IMR-90 (cell line): ENCODE measurements at regions not wholly inside any gene's neighbourhood (a gene's known extent, or its start where the extent isn't known, plus 50 kb on each side); places are given as distances from the start of the nearest gene placed in this dataset.

Experiments
- ATAC-seq: fragments of 200-7000 bp; cut with Tn5 transposase; 2 replicates; pipeline ENCODE4 v1.9.1; 2020; ENCODE audit warnings: low read depth, mild to moderate bottlenecking, moderate library complexity
- BruUV-seq: library from RNA; stranded (reverse); fragments of 400-500 nt; replicated peaks from 2 replicates; lab custom pipeline; 2021; lab: Mats Ljungman, UMichigan
- CTCF ChIA-PET: fragments of 300-600 bp; formaldehyde crosslinking; extraction: SDS; loops from one replicate; lab custom pipeline; 2021; ENCODE audit warnings: antibody characterized with exemption; lab: Yijun Ruan, JAX
- POLR2A ChIA-PET: fragments of 300-600 bp; sonication (Branson Sonifier 250); formaldehyde crosslinking; loops from one replicate; lab custom pipeline; 2022; ENCODE audit warnings: antibody characterized with exemption; ENCODE audit not compliant: unreplicated experiment; lab: Charles Lee
- DNase-seq: peaks from one replicate; pipeline ENCODE4 v3.0.0; 2013
- H2AFZ ChIP-seq: replicated peaks from 2 replicates; pipeline ENCODE3; 2013; ENCODE audit warnings: low read length, mild to moderate bottlenecking; ENCODE audit not compliant: poor library complexity
- H2AK5ac ChIP-seq: 2 replicates; pipeline ENCODE4 v1.6.1; 2013; ENCODE audit warnings: low read depth, low read length, inconsistent platforms
- H2AK9ac ChIP-seq: replicated peaks from 2 replicates; pipeline ENCODE3; 2013; ENCODE audit warnings: mild to moderate bottlenecking, low read depth, low read length, moderate library complexity; ENCODE audit not compliant: poor library complexity
- H2BK120ac ChIP-seq: 2 replicates; pipeline ENCODE4 v1.6.1; 2013; ENCODE audit warnings: low read depth, low read length, inconsistent platforms
- H2BK15ac ChIP-seq: 3 replicates; pipeline ENCODE4 v1.6.1; 2013; ENCODE audit warnings: low read depth, low read length, inconsistent platforms
- H2BK20ac ChIP-seq: 2 replicates; pipeline ENCODE4 v1.6.1; 2013; ENCODE audit warnings: low read depth, mild to moderate bottlenecking, inconsistent platforms, low read length, moderate library complexity
- H2BK5ac ChIP-seq: 2 replicates; pipeline ENCODE4 v1.6.1; 2013; ENCODE audit warnings: mild to moderate bottlenecking, low read depth, low read length, inconsistent platforms; ENCODE audit not compliant: poor library complexity, severe bottlenecking
- H3K14ac ChIP-seq: replicated peaks from 2 replicates; pipeline ENCODE4 v1.6.1; 2013; ENCODE audit warnings: low read depth, low read length, inconsistent platforms
- H3K18ac ChIP-seq: 2 replicates; pipeline ENCODE4 v1.6.1; 2013; ENCODE audit warnings: low read depth, low read length, control low read depth
- H3K23ac ChIP-seq: 2 replicates; pipeline ENCODE4 v1.6.1; 2013; ENCODE audit warnings: low read depth, low read length, inconsistent platforms
- H3K27ac ChIP-seq: 2 replicates; pipeline ENCODE4 v1.5.1; 2013; ENCODE audit warnings: mild to moderate bottlenecking, control low read depth, low read length; ENCODE audit not compliant: insufficient read depth
- H3K27me3 ChIP-seq: 2 replicates; pipeline ENCODE4 v1.6.1; 2013; ENCODE audit warnings: low read length; ENCODE audit not compliant: control insufficient read depth, insufficient read depth
- H3K36me3 ChIP-seq: 2 replicates; pipeline ENCODE4 v1.6.1; 2013; ENCODE audit warnings: low read length, mixed read lengths; ENCODE audit not compliant: control insufficient read depth, insufficient read depth
- H3K4ac ChIP-seq: 2 replicates; pipeline ENCODE4 v1.6.1; 2013; ENCODE audit warnings: low read depth, low read length, inconsistent platforms
- H3K4me1 ChIP-seq: 2 replicates; pipeline ENCODE4 v1.6.1; 2013; ENCODE audit warnings: low read length, mixed read lengths; ENCODE audit not compliant: control insufficient read depth, insufficient read depth
- H3K4me2 ChIP-seq: 2 replicates; pipeline ENCODE4 v1.6.1; 2013; ENCODE audit warnings: low read depth, mild to moderate bottlenecking, control low read depth, low read length, moderate library complexity
- H3K4me3 ChIP-seq: 2 replicates; pipeline ENCODE4 v1.5.1; 2013; ENCODE audit warnings: low read depth, mild to moderate bottlenecking, control low read depth, low read length, moderate library complexity; ENCODE audit not compliant: insufficient read depth
- H3K56ac ChIP-seq: 2 replicates; pipeline ENCODE4 v1.6.1; 2013; ENCODE audit warnings: low read length, inconsistent platforms; ENCODE audit not compliant: insufficient read depth; ENCODE audit errors: extremely low read depth
- H3K79me1 ChIP-seq, 2 experiments: 2 replicates each; pipeline ENCODE4 v1.6.1; 2013; ENCODE audit warnings: low read length in 2 of 2, inconsistent platforms in 1 of 2, low read depth in 1 of 2
- H3K9ac ChIP-seq: 2 replicates; pipeline ENCODE4 v1.6.1; 2013; ENCODE audit warnings: low read depth, low read length, control low read depth
- H3K9me1 ChIP-seq: 2 replicates; pipeline ENCODE4 v1.6.1; 2013; ENCODE audit warnings: low read length, inconsistent platforms; ENCODE audit not compliant: insufficient read depth
- H3K9me3 ChIP-seq: 2 replicates; pipeline ENCODE4 v1.6.1; 2013; ENCODE audit warnings: low read length; ENCODE audit not compliant: control insufficient read depth, insufficient read depth
- H4K20me1 ChIP-seq: 2 replicates; pipeline ENCODE4 v1.6.1; 2013; ENCODE audit warnings: low read length, inconsistent platforms; ENCODE audit not compliant: insufficient read depth
- H4K5ac ChIP-seq: 2 replicates; pipeline ENCODE4 v1.6.1; 2013; ENCODE audit warnings: mild to moderate bottlenecking, low read depth, low read length, control low read depth
- H4K8ac ChIP-seq, 2 experiments: 2 replicates each; pipeline ENCODE4 v1.6.1; 2013; ENCODE audit warnings: low read depth in 2 of 2, low read length in 2 of 2, control low read depth in 1 of 2, inconsistent platforms in 1 of 2
- H4K91ac ChIP-seq: 2 replicates; pipeline ENCODE4 v1.6.1; 2013; ENCODE audit warnings: low read depth, low read length, inconsistent platforms; ENCODE audit not compliant: insufficient read depth
- CEBPB ChIP-seq: IDR thresholded peaks from 2 replicates; pipeline ENCODE4 v1.6.1; 2012; ENCODE audit warnings: low read depth, low read length, improper control_type of control experiment
- CHD1 ChIP-seq: IDR thresholded peaks from 2 replicates; pipeline ENCODE4 v1.6.1; 2012; ENCODE audit warnings: low read depth, low read length, improper control_type of control experiment
- FOS ChIP-seq: fragments of 150-350 bp; IDR thresholded peaks from 2 replicates; pipeline ENCODE4 v1.6.1; 2016; ENCODE audit warnings: low read depth, low read length
- MAFK ChIP-seq: IDR thresholded peaks from 2 replicates; pipeline ENCODE4 v1.6.1; 2012; ENCODE audit warnings: low read depth, low read length, improper control_type of control experiment
- MXI1 ChIP-seq: IDR thresholded peaks from 2 replicates; pipeline ENCODE4 v1.6.1; 2012; ENCODE audit warnings: low read depth, mild to moderate bottlenecking, low read length, moderate library complexity, borderline replicate concordance
- NFE2L2 ChIP-seq: fragments of 150-350 bp; IDR thresholded peaks from 2 replicates; pipeline ENCODE4 v1.6.1; 2016; ENCODE audit warnings: low read depth, mild to moderate bottlenecking, low read length
- RAD21 ChIP-seq: IDR thresholded peaks from 2 replicates; pipeline ENCODE4 v1.6.1; 2012; ENCODE audit warnings: low read length, improper control_type of control experiment
- WGBS, 2 experiments: methylation state at CpG; one replicate each; pipeline versions ENCODE4 v1.1.5 to v1.1.7; 2013; ENCODE audit warnings: missing lambda C conversion rate in 2 of 2; ENCODE audit not compliant: insufficient read length in 1 of 2; ENCODE audit errors: extremely low coverage in 2 of 2; 5-methylcytosine and 5-hydroxymethylcytosine counted together
- dilution Hi-C: fragments of 300-500 bp; cut with HindIII; formaldehyde crosslinking; loops from one replicate; pipeline ENCODE4 v1.14.3; 2018; ENCODE audit warnings: low sequenced_read_pairs; ENCODE audit not compliant: unreplicated experiment
- in situ Hi-C: fragments of 300-500 bp; cut with MboI; formaldehyde crosslinking; loops from 3 replicates; pipeline ENCODE4 v1.14.3; 2019; ENCODE audit warnings: low sequenced_read_pairs, inconsistent platforms, mixed read lengths
- intact Hi-C: fragments of 100-400 bp; cut with micrococcal nuclease; formaldehyde crosslinking; loops from 2 replicates; pipeline ENCODE4 v1.10.0; 2022
- TF ChIP-seq, protein P1 (sequence below): fragments of 150-350 bp; IDR thresholded peaks from 2 replicates; pipeline ENCODE4 v1.6.1; 2016; ENCODE audit warnings: low read depth, mild to moderate bottlenecking, low read length, moderate library complexity, borderline replicate concordance

DNA sequence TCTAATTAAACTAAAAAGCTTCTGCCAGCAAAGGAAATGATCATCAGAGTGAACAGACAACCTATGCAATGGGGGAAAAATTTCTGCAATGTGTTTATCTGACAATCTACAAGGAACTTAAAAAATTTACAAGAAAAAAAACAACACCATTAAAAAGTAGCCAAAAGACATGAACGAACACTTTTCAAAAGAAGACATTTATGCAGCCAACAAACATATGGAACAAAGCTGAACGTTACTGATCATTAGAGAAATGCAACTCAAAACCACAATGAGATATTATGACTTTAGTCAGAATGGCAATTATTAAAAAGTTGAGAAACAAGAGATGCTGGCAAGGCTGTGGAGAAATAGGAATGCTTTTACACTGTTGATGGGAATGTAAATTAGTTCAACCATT lies 530.4 kb upstream of the DAB2 start:
- no peaks in the 10 kb centered on the region for H3K36me3 ChIP-seq
- POLR2A ChIA-PET, result no interaction called here
- no peak overlapping the region for H2AK9ac ChIP-seq
- no peak for ATAC-seq
- intact Hi-C loops, result no loop called here
- H3K4me1 ChIP-seq, result no peaks in the 10 kb centered on the region
- no peak overlapping the region for H3K4ac ChIP-seq
- H3K27ac ChIP-seq, result no peak overlapping the region
- no peak overlapping the region for H2BK20ac ChIP-seq
- no peak overlapping the region for H3K14ac ChIP-seq
- WGBS, 2 experiments, result no CpG with 5 or more reads among the region's 2 CpGs
- H3K18ac ChIP-seq, result no peak overlapping the region
- H2BK15ac ChIP-seq, result no peak overlapping the region
- dilution Hi-C loops, result no loop called here
- no peak overlapping the region for H2BK5ac ChIP-seq
- H3K9me1 ChIP-seq, result no peaks in the 10 kb centered on the region
- no peak overlapping the region for H3K23ac ChIP-seq
- H3K4me3 ChIP-seq, result no peak overlapping the region
- no peak overlapping the region for H2AFZ ChIP-seq
- no peak for DNase-seq
- H3K9ac ChIP-seq, result no peak overlapping the region
- H3K4me2 ChIP-seq, result no peak overlapping the region
- no peaks in the 10 kb centered on the region for H3K27me3 ChIP-seq
- no peak overlapping the region for H4K8ac ChIP-seq
- no peaks in the 10 kb centered on the region for H4K20me1 ChIP-seq
- no peak overlapping the region for H4K5ac ChIP-seq
- H3K56ac ChIP-seq, result no peak overlapping the region
- no peaks in the 10 kb centered on the region for H3K9me3 ChIP-seq
- in situ Hi-C loops, result no loop called here
- H2BK120ac ChIP-seq, result no peak overlapping the region
- CTCF ChIA-PET, result no interaction called here
- no peak for TF ChIP-seq CEBPB
- no peak for TF ChIP-seq CHD1
- TF ChIP-seq NFE2L2, result no peak
- no peak for TF ChIP-seq FOS
- no peak for TF ChIP-seq MXI1
- TF ChIP-seq MAFK, result no peak
- no peak for TF ChIP-seq RAD21
- TF ChIP-seq, protein P1, sequence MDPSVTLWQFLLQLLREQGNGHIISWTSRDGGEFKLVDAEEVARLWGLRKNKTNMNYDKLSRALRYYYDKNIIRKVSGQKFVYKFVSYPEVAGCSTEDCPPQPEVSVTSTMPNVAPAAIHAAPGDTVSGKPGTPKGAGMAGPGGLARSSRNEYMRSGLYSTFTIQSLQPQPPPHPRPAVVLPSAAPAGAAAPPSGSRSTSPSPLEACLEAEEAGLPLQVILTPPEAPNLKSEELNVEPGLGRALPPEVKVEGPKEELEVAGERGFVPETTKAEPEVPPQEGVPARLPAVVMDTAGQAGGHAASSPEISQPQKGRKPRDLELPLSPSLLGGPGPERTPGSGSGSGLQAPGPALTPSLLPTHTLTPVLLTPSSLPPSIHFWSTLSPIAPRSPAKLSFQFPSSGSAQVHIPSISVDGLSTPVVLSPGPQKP, result no peak
- no TSS peak for BruUV-seq
- no peak overlapping the region for H2AK5ac ChIP-seq
- H3K79me1 ChIP-seq, result no peaks in the 10 kb centered on the region
- H4K91ac ChIP-seq, result no peak overlapping the region
